K562 (cell line): ENCODE measurements at regions not wholly inside any gene's neighbourhood (a gene's known extent, or its start where the extent isn't known, plus 50 kb on each side); places are given as distances from the start of the nearest gene placed in this dataset.

Source experiments
- ATAC-seq: fragments of 200-7000 bp; cut with Tn5 transposase; 3 replicates; pipeline ENCODE4 v1.9.1; 2020; ENCODE audit warnings: moderate library complexity
- BruUV-seq: library from RNA; stranded (reverse); fragments of 400-500 nt; replicated peaks from 2 replicates; lab custom pipeline; 2021; lab: Mats Ljungman, UMichigan
- CTCF ChIA-PET: fragments of 300-600 bp; formaldehyde crosslinking; extraction: SDS; loops from one replicate; lab custom pipeline; 2021; ENCODE audit warnings: low intra/inter-chr PET ratio; lab: Yijun Ruan, JAX
- POLR2A ChIA-PET: fragments of 300-600, 350-650 bp; sonication (Branson Sonifier 250); formaldehyde crosslinking; extraction: SDS; loops from one replicate; lab custom pipeline; 2021; ENCODE audit warnings: antibody characterized with exemption, inconsistent platforms; lab: Yijun Ruan, JAX
- DNase-seq, 4 experiments: peaks; one replicate each; pipeline versions ENCODE4 v3.0.0 to v3.0.0-alpha.2; 2011 to 2018; ENCODE audit warnings: low spot score in 3 of 4, mixed read lengths in 3 of 4; ENCODE audit errors: extremely low read depth in 1 of 4
- FAIRE-seq: peaks from 2 replicates; lab custom pipeline; 2011; peaks lifted over from hg19 to GRCh38; lab: Jason Lieb, UNC
- H2AFZ ChIP-seq: 2 replicates; pipeline ENCODE4 v1.6.0; 2011; ENCODE audit warnings: low read depth, low read length, control low read depth, inconsistent platforms
- H3K27ac ChIP-seq: fragments of 200-600 bp; 3 replicates; pipeline ENCODE4 v1.8.0; 2011; ENCODE audit warnings: low read depth, mild to moderate bottlenecking, control low read depth, inconsistent platforms, low read length, moderate library complexity, mixed read lengths; ENCODE audit errors: extremely low read depth
- H3K27me3 ChIP-seq, 2 experiments: fragments of 300-600 bp in 1 of 2; 2 replicates in 1 of 2; 3 replicates in 1 of 2; pipeline versions ENCODE4 v1.6.0 to v1.8.0; 2011; ENCODE audit warnings: inconsistent platforms in 2 of 2, low read length in 2 of 2, mild to moderate bottlenecking in 1 of 2, mixed read lengths in 1 of 2, moderate library complexity in 1 of 2; ENCODE audit not compliant: control insufficient read depth in 2 of 2, insufficient read depth in 2 of 2
- H3K36me3 ChIP-seq: fragments of 300-600 bp; 3 replicates; pipeline ENCODE4 v1.8.0; 2011; ENCODE audit warnings: mild to moderate bottlenecking, low read length, inconsistent platforms; ENCODE audit not compliant: control insufficient read depth, insufficient read depth
- H3K4me1 ChIP-seq, 2 experiments: fragments of 200-600 bp in 1 of 2; replicated peaks in 1 of 2; 2 replicates in 1 of 2; 3 replicates in 1 of 2; pipeline versions ENCODE4 v1.5.1 to v1.8.0; 2011; ENCODE audit warnings: inconsistent platforms in 2 of 2, low read length in 2 of 2, mild to moderate bottlenecking in 1 of 2, mixed read lengths in 1 of 2, moderate library complexity in 1 of 2; ENCODE audit not compliant: control insufficient read depth in 2 of 2, insufficient read depth in 2 of 2
- H3K4me2 ChIP-seq: 2 replicates; pipeline ENCODE4 v1.6.1; 2011; ENCODE audit warnings: low read length, control low read depth, inconsistent platforms, mixed read lengths; ENCODE audit not compliant: insufficient read depth
- H3K4me3 ChIP-seq: fragments of 200-600 bp; sonication (generic), shearing (Covaris generic); 2 replicates; pipeline ENCODE4 v1.5.1; 2016; ENCODE audit warnings: control low read depth, inconsistent platforms
- H3K79me2 ChIP-seq: fragments of 200-600 bp; 3 replicates; pipeline ENCODE4 v1.8.0; 2011; ENCODE audit warnings: low read length, inconsistent platforms; ENCODE audit not compliant: control insufficient read depth, insufficient read depth
- H3K9ac ChIP-seq, 2 experiments: 2 replicates each; pipeline versions ENCODE4 v1.6.0 to v1.6.1; 2011; ENCODE audit warnings: low read depth in 2 of 2, low read length in 2 of 2, control low read depth in 1 of 2, inconsistent platforms in 1 of 2, mild to moderate bottlenecking in 1 of 2, mixed read lengths in 1 of 2; ENCODE audit not compliant: insufficient read depth in 1 of 2
- H3K9me1 ChIP-seq: one replicate; pipeline ENCODE4 v1.6.0; 2011; ENCODE audit warnings: inconsistent platforms, mild to moderate bottlenecking, low read length, moderate library complexity; ENCODE audit not compliant: control insufficient read depth, insufficient read depth
- H3K9me3 ChIP-seq: replicated peaks from 2 replicates; pipeline ENCODE4 v1.5.1; 2011; ENCODE audit warnings: low read depth, low read length, inconsistent platforms; ENCODE audit not compliant: control insufficient read depth, insufficient read depth
- H4K20me1 ChIP-seq: replicated peaks from 2 replicates; pipeline ENCODE4 v1.6.1; 2011; ENCODE audit warnings: low read length, inconsistent platforms, mixed read lengths; ENCODE audit not compliant: control insufficient read depth, insufficient read depth
- BRD4 ChIP-seq: fragments of 200-600 bp; sonication (generic); IDR thresholded peaks from 2 replicates; pipeline ENCODE4 v1.6.1; 2017; ENCODE audit warnings: inconsistent platforms
- C11orf30 ChIP-seq: fragments of 450-650 bp; IDR thresholded peaks from 2 replicates; pipeline ENCODE4 v1.6.1; 2016; ENCODE audit warnings: low read depth, mild to moderate bottlenecking
- E4F1 ChIP-seq: fragments of 250-450 bp; sonication (Bioruptor Pico); IDR thresholded peaks from 2 replicates; pipeline ENCODE4 v1.5.0; 2021; ENCODE audit warnings: mild to moderate bottlenecking, borderline replicate concordance
- FUS ChIP-seq: fragments of 200-400 bp; formaldehyde crosslinking; optimal IDR thresholded peaks from 2 replicates; pipeline ENCODE3; 2017; ENCODE audit warnings: low read depth, low read length
- HCFC1 ChIP-seq: IDR thresholded peaks from 2 replicates; pipeline ENCODE4 v1.6.1; 2012; ENCODE audit warnings: low read depth, low read length, improper control_type of control experiment
- NBN ChIP-seq: fragments of 450-650 bp; IDR thresholded peaks from 2 replicates; pipeline ENCODE4 v1.6.1; 2016; ENCODE audit warnings: low read depth, mild to moderate bottlenecking
- NFE2 ChIP-seq: IDR thresholded peaks from 2 replicates; pipeline ENCODE4 v1.6.1; 2014; ENCODE audit warnings: antibody characterized with exemption, low read depth
- RBM17 ChIP-seq: fragments of 200-400 bp; formaldehyde crosslinking; IDR thresholded peaks from 2 replicates; pipeline ENCODE4 v1.6.1; 2017; ENCODE audit warnings: low read depth, mild to moderate bottlenecking, low read length, borderline replicate concordance
- ZEB2 ChIP-seq: fragments of 450-650 bp; IDR thresholded peaks from 2 replicates; pipeline ENCODE4 v1.6.1; 2016
- ZNF217 ChIP-seq: sonication (generic); formaldehyde crosslinking; IDR thresholded peaks from 2 replicates; pipeline ENCODE4 v1.8.0; 2022; ENCODE audit warnings: mild to moderate bottlenecking, missing genetic modification reagents
- ZNF589 ChIP-seq: fragments of 200-800 bp; sonication (Bioruptor generic); IDR thresholded peaks from 2 replicates; pipeline ENCODE4 v1.6.1; 2016; ENCODE audit warnings: low read depth, missing genetic modification characterization, missing compliant biosample characterization
- WGBS: fragments of 100-300 bp; shearing (Covaris generic); methylation state at CpG from one replicate; pipeline ENCODE4 v1.1.6; 2016; ENCODE audit warnings: low coverage, mixed read lengths; ENCODE audit not compliant: insufficient coverage; ENCODE audit errors: missing lambda C conversion rate; 5-methylcytosine and 5-hydroxymethylcytosine counted together
- in situ Hi-C: fragments of 300-500 bp; cut with MboI; formaldehyde crosslinking; loops from 4 replicates; pipeline ENCODE4 v1.15.0; 2018; ENCODE audit warnings: inconsistent platforms, mixed read lengths
- intact Hi-C: fragments of 100-400 bp; cut with micrococcal nuclease; formaldehyde crosslinking; loops from 2 replicates; pipeline ENCODE4 v1.14.2; 2022

- no peaks in the 10 kb centered on the region for H3K79me2 ChIP-seq
- peaks cover 0 to 19% of the 10 kb centered on the region in 2 experiments; a peak in 2 of 5 replicates for H3K4me1 ChIP-seq
- no peaks in the 10 kb centered on the region for H3K9me1 ChIP-seq
- peaks cover 24 to 88% of the 10 kb centered on the region in 2 experiments; a peak in 4 of 5 replicates for H3K27me3 ChIP-seq
- FAIRE-seq (no peak), DNase-seq (no peak), ATAC-seq (no peak)
- intact Hi-C loops: no loop called here
- H2AFZ ChIP-seq: no peak overlapping the region
- in situ Hi-C loops: no loop called here
- ChIA-PET CTCF (no interaction called here), POLR2A (interaction anchor here (0.6 kb wide), 1 partner anchor 412 kb away, joined by 3 read pairs; no protein-coding TSS in a partner anchor)
- WGBS: 5% methylated on average over 10 of the region's 10 CpGs
- no peak overlapping the region for H3K27ac ChIP-seq
- H3K4me3 ChIP-seq: no peak overlapping the region
- H3K36me3 ChIP-seq: no peaks in the 10 kb centered on the region
- TF ChIP-seq RBM17 (no peak), C11orf30 (no peak), NFE2 (no peak), ZNF589 (CRISPR knock-in tag) (no peak), ZNF217 (CRISPR knock-in tag) (no peak), HCFC1 (no peak), FUS (no peak), ZEB2 (no peak), NBN (no peak), E4F1 (CRISPR knock-in tag) (no peak), BRD4 (no peak)
- H4K20me1 ChIP-seq: peaks cover 4% of the 10 kb centered on the region
- no TSS peak for BruUV-seq
- no peaks in the 10 kb centered on the region for H3K9me3 ChIP-seq
- H3K4me2 ChIP-seq: no peak overlapping the region
- H3K9ac ChIP-seq: no peak overlapping the region
Observed at GRCh38 chr6:169960521-169960885, 209.1 kb downstream of the ERMARD start.
